ENCODE measurements at regions not wholly inside any gene's neighbourhood (a gene's known extent, or its start where the extent isn't known, plus 50 kb on each side); places are given as distances from the start of the nearest gene placed in this dataset.

- intact Hi-C loops (cut with micrococcal nuclease) = no loop called here
- TF ChIP-seq MGA (IDR thresholded peaks at IDR 0.05) (peak; percentile 53), BCOR (IDR thresholded peaks at IDR 0.05) (0 out of 2 replicates have a peak, but pooled peaks have one; percentile 6), NFATC3 (IDR thresholded peaks at IDR 0.05) (no peak), E2F6 (IDR thresholded peaks at IDR 0.05; ENCODE audit: borderline replicate concordance in 1 of 2, extremely low read depth in 1 of 2, insufficient read depth in 1 of 2, insufficient read length in 1 of 2, low read depth in 1 of 2, low read length in 1 of 2, poor library complexity in 1 of 2, severe bottlenecking in 1 of 2) (no peak), RBM25 (IDR thresholded peaks at IDR 0.05; ENCODE audit: low read depth, low read length, severe bottlenecking) (peak; percentile 79), MEIS2 (IDR thresholded peaks at IDR 0.05; ENCODE audit: partially characterized antibody) (no peak)
These were observed 606.7 kb upstream of the CITED2 start for GRCh38 chr6:139981066-139981624.

More at GRCh38 chr6:139981066-139981624, 606.7 kb upstream of the CITED2 start:
- H3K4me3 ChIP-seq = no peak overlapping the region
- H3K4me1 ChIP-seq (replicated peaks in 1 of 2; ENCODE audit: control insufficient read depth in 2 of 2, insufficient read depth in 2 of 2, low read length in 2 of 2) = peaks cover 0 to 17% of the 10 kb centered on the region in 2 experiments; a peak in 3 of 5 replicates
- no peaks in the 10 kb centered on the region for H3K9me3 ChIP-seq (replicated peaks; ENCODE audit: control insufficient read depth, insufficient read depth, low read depth, low read length)
- in situ Hi-C loops (cut with MboI) = no loop called here
- no peak overlapping the region for H3K9ac ChIP-seq (ENCODE audit: insufficient read depth in 1 of 2, low read depth in 2 of 2, low read length in 2 of 2)
- no peaks in the 10 kb centered on the region for H3K9me1 ChIP-seq (ENCODE audit: control insufficient read depth, insufficient read depth, low read length)
- FAIRE-seq (no peak), ATAC-seq (0 out of 3 replicates have a peak, but pooled peaks have one; percentile 20), DNase-seq (ENCODE audit: extremely low read depth in 1 of 4, low spot score in 3 of 4) (no peak)
- H2AFZ ChIP-seq (ENCODE audit: low read depth, low read length) = 0 out of 2 replicates have a peak overlapping the region, but pooled peaks have one; percentile 18
- H3K27ac ChIP-seq (ENCODE audit: extremely low read depth, low read depth, low read length) = no peak overlapping the region
- H3K27me3 ChIP-seq (ENCODE audit: control insufficient read depth in 2 of 2, insufficient read depth in 2 of 2, low read length in 2 of 2) = no peaks in the 10 kb centered on the region
- no peaks in the 10 kb centered on the region for H3K79me2 ChIP-seq (ENCODE audit: control insufficient read depth, insufficient read depth, low read length)
- H3K4me2 ChIP-seq (ENCODE audit: insufficient read depth, low read length) = no peak overlapping the region
- BruUV-seq (replicated peaks) = no TSS peak
- POLR2A ChIA-PET = interaction anchor here (0.7 to 1.2 kb wide), 2 partner anchors 10 to 83 kb away, joined by 3 read pairs; no protein-coding TSS in a partner anchor
- H3K36me3 ChIP-seq (ENCODE audit: control insufficient read depth, insufficient read depth, low read length) = no peaks in the 10 kb centered on the region
- CTCF ChIA-PET (ENCODE audit: low intra/inter-chr PET ratio) = no interaction called here
- WGBS (ENCODE audit: insufficient coverage, low coverage, missing lambda C conversion rate) = 11% methylated on average over 1 of the region's 1 CpG
- H4K20me1 ChIP-seq (replicated peaks; ENCODE audit: control insufficient read depth, insufficient read depth, low read length) = no peaks in the 10 kb centered on the region

Measured in K562 (cell line).